HepG2 (cell line): ENCODE measurements at regions not wholly inside any gene's neighbourhood (a gene's known extent, or its start where the extent isn't known, plus 50 kb on each side); places are given as distances from the start of the nearest gene placed in this dataset.

Source experiments
- ATAC-seq: fragments of 200-7000 bp; cut with Tn5 transposase; 3 replicates; pipeline ENCODE4 v1.9.1; 2020; ENCODE audit warnings: mild to moderate bottlenecking, moderate library complexity
- BruUV-seq: library from RNA; stranded (reverse); fragments of 400-500 nt; replicated peaks from 2 replicates; lab custom pipeline; 2021; lab: Mats Ljungman, UMichigan
- CTCF ChIA-PET: fragments of 300-600 bp; formaldehyde crosslinking; extraction: SDS; loops from one replicate; lab custom pipeline; 2021; ENCODE audit warnings: low total read pairs, inconsistent platforms, low intra/inter-chr PET ratio; lab: Yijun Ruan, JAX
- POLR2A ChIA-PET: fragments of 350-600 bp; sonication (Branson Sonifier 250); formaldehyde crosslinking; loops from one replicate; lab custom pipeline; 2020; ENCODE audit warnings: antibody characterized with exemption, inconsistent platforms; lab: Yijun Ruan, JAX
- DNase-seq: peaks from one replicate; pipeline ENCODE4 v3.0.0-alpha.2; 2015; ENCODE audit warnings: low spot score
- FAIRE-seq: peaks from 3 replicates; lab custom pipeline; 2011; peaks lifted over from hg19 to GRCh38; lab: Jason Lieb, UNC
- H2AFZ ChIP-seq: one replicate; pipeline ENCODE4 v1.6.1; 2011; ENCODE audit warnings: low read length, inconsistent platforms
- H3K27ac ChIP-seq: fragments of 300-600 bp; 3 replicates; pipeline ENCODE4 v1.8.0; 2011; ENCODE audit warnings: mixed run types, mild to moderate bottlenecking, mixed read lengths, low read length, inconsistent platforms; ENCODE audit not compliant: insufficient read depth; ENCODE audit errors: extremely low read length
- H3K27me3 ChIP-seq, 2 experiments: fragments of 200-600 bp in 1 of 2; 2 replicates in 1 of 2; 3 replicates in 1 of 2; pipeline versions ENCODE4 v1.6.0 to v1.8.0; 2011; ENCODE audit warnings: low read length in 2 of 2, mild to moderate bottlenecking in 2 of 2, moderate library complexity in 2 of 2, inconsistent platforms in 1 of 2; ENCODE audit not compliant: insufficient read depth in 2 of 2, control insufficient read depth in 1 of 2
- H3K36me3 ChIP-seq, 2 experiments: fragments of 200-600 bp in 1 of 2; replicated peaks in 1 of 2; 2 replicates in 1 of 2; 3 replicates in 1 of 2; pipeline versions ENCODE4 v1.5.1 to v1.8.0; 2011; ENCODE audit warnings: low read length in 2 of 2, inconsistent platforms in 1 of 2; ENCODE audit not compliant: insufficient read depth in 2 of 2, control insufficient read depth in 1 of 2
- H3K4me1 ChIP-seq: 2 replicates; pipeline ENCODE4 v1.5.1; 2012; ENCODE audit warnings: low read length, inconsistent platforms; ENCODE audit not compliant: insufficient read depth
- H3K4me2 ChIP-seq: 2 replicates; pipeline ENCODE4 v1.6.0; 2011; ENCODE audit warnings: low read depth, low read length, inconsistent platforms
- H3K4me3 ChIP-seq, 3 experiments: fragments of 200-600 bp in 1 of 3; sonication (generic), shearing (Covaris generic) in 1 of 3; replicated peaks in 1 of 3; 2 replicates each; pipeline ENCODE4 v1.5.1; 2011 to 2016; ENCODE audit warnings: low read length in 3 of 3, inconsistent platforms in 2 of 3, low read depth in 2 of 3, mild to moderate bottlenecking in 2 of 3, control low read depth in 1 of 3, mixed read lengths in 1 of 3; ENCODE audit not compliant: insufficient read depth in 1 of 3
- H3K79me2 ChIP-seq: one replicate; pipeline ENCODE4 v1.6.1; 2011; ENCODE audit warnings: low read length, inconsistent platforms; ENCODE audit not compliant: insufficient read depth
- H3K9ac ChIP-seq: 2 replicates; pipeline ENCODE4 v1.6.0; 2011; ENCODE audit warnings: mild to moderate bottlenecking, low read depth, low read length, inconsistent platforms; ENCODE audit not compliant: insufficient read depth
- H3K9me3 ChIP-seq: 2 replicates; pipeline ENCODE4 v1.5.1; 2012; ENCODE audit warnings: mild to moderate bottlenecking, low read length
- H4K20me1 ChIP-seq: 2 replicates; pipeline ENCODE4 v1.6.0; 2011; ENCODE audit warnings: inconsistent platforms, mild to moderate bottlenecking, low read length, moderate library complexity; ENCODE audit not compliant: insufficient read depth
- GMEB1 ChIP-seq: sonication (generic); formaldehyde crosslinking; IDR thresholded peaks from 2 replicates; pipeline ENCODE4 v1.5.1; 2020; ENCODE audit warnings: missing genetic modification reagents, mild to moderate bottlenecking, borderline replicate concordance
- MEF2D ChIP-seq: sonication (generic); formaldehyde crosslinking; IDR thresholded peaks from 2 replicates; pipeline ENCODE4 v1.5.1; 2020; ENCODE audit warnings: mild to moderate bottlenecking, missing genetic modification reagents
- MTF2 ChIP-seq: sonication (generic); formaldehyde crosslinking; IDR thresholded peaks from 2 replicates; pipeline ENCODE4 v1.5.0; 2020; ENCODE audit warnings: missing genetic modification reagents, borderline replicate concordance
- TCF12 ChIP-seq, 2 experiments: fragments of 450-650 bp in 1 of 2; sonication (generic) in 1 of 2; formaldehyde crosslinking in 1 of 2; IDR thresholded peaks; 2 replicates each; pipeline versions ENCODE4 v1.6.1 to v1.8.0; 2017 to 2022; ENCODE audit warnings: antibody characterized with exemption in 1 of 2, mild to moderate bottlenecking in 1 of 2, missing genetic modification reagents in 1 of 2, moderate library complexity in 1 of 2
- ZNF713 ChIP-seq: sonication (generic); formaldehyde crosslinking; IDR thresholded peaks from 2 replicates; pipeline ENCODE4 v1.4.0; 2020; ENCODE audit warnings: mild to moderate bottlenecking, missing genetic modification reagents
- ZNF766 ChIP-seq: sonication (generic); formaldehyde crosslinking; IDR thresholded peaks from 2 replicates; pipeline ENCODE4 v1.5.0; 2020; ENCODE audit warnings: missing genetic modification reagents, borderline replicate concordance
- WGBS: methylation state at CpG from one replicate; pipeline ENCODE4 v1.1.6; 2017; ENCODE audit warnings: low lambda C conversion rate; 5-methylcytosine and 5-hydroxymethylcytosine counted together
- in situ Hi-C: cut with HindIII; loops from 2 replicates; pipeline ENCODE4 v1.10.0; 2017; ENCODE audit warnings: low pct_unique_long_range_greater_than_20kb; ENCODE audit not compliant: extremely low pct_ligation_motif_present
- intact Hi-C: fragments of 100-400 bp; cut with micrococcal nuclease; formaldehyde crosslinking; loops from one replicate; pipeline ENCODE4 v1.10.0; 2022; ENCODE audit not compliant: unreplicated experiment

GRCh38 chr1:38273196-38273804 lies 226.7 kb upstream of the POU3F1 start:
- BruUV-seq = no TSS peak
- no peak overlapping the region for H2AFZ ChIP-seq
- H3K4me2 ChIP-seq = no peak overlapping the region
- ATAC-seq = no peak
- POLR2A ChIA-PET = no interaction called here
- no peaks in the 10 kb centered on the region; the same call in 1 of the 2 replicates for H3K9me3 ChIP-seq
- no peaks in the 10 kb centered on the region for H3K36me3 ChIP-seq
- no peak for FAIRE-seq
- H4K20me1 ChIP-seq = no peaks in the 10 kb centered on the region
- no peaks in the 10 kb centered on the region for H3K4me1 ChIP-seq
- no peak for TF ChIP-seq MEF2D (CRISPR knock-in tag)
- TF ChIP-seq ZNF766 (CRISPR knock-in tag) = no peak
- no peak for TF ChIP-seq MTF2 (CRISPR knock-in tag)
- no peak for TF ChIP-seq GMEB1 (CRISPR knock-in tag)
- TF ChIP-seq TCF12 (IDR thresholded peaks at IDR 0.05) = no peak
- no peak for TF ChIP-seq TCF12 (CRISPR knock-in tag; IDR thresholded peaks at IDR 0.05)
- no peaks in the 10 kb centered on the region for H3K79me2 ChIP-seq
- no peak overlapping the region for H3K9ac ChIP-seq
- DNase-seq = no peak
- H3K27ac ChIP-seq = no peak overlapping the region
- no peak overlapping the region for H3K4me3 ChIP-seq
- no peaks in the 10 kb centered on the region; a peak in 2 of 5 replicates for H3K27me3 ChIP-seq
- intact Hi-C loops (no loop called here), in situ Hi-C loops (no loop called here)
- CTCF ChIA-PET = no interaction called here
- 34% methylated on average over 9 of the region's 9 CpGs for WGBS

GRCh38 chr1:38272515-38272914 lies 225.9 kb upstream of the POU3F1 start:
- Histone ChIP-seq H3K27me3 (no peaks in the 10 kb centered on the region; a peak in 2 of 5 replicates), H3K4me3 (no peak overlapping the region), H3K4me1 (no peaks in the 10 kb centered on the region), H3K79me2 (no peaks in the 10 kb centered on the region), H3K36me3 (no peaks in the 10 kb centered on the region), H2AFZ (no peak overlapping the region), H3K9me3 (no peaks in the 10 kb centered on the region), H3K27ac (no peak overlapping the region), H3K9ac (no peak overlapping the region), H4K20me1 (no peaks in the 10 kb centered on the region), H3K4me2 (no peak overlapping the region)
- TF ChIP-seq ZNF713 (CRISPR knock-in tag) = no peak
- DNase-seq (no peak), FAIRE-seq (no peak), ATAC-seq (no peak)
- BruUV-seq = no TSS peak
- intact Hi-C loops = no loop called here
- ChIA-PET CTCF (no interaction called here), POLR2A (no interaction called here)
- in situ Hi-C loops = no loop called here
- WGBS = 14% methylated on average over 3 of the region's 3 CpGs
